ENCODE measurements at regions not wholly inside any gene's neighbourhood (a gene's known extent, or its start where the extent isn't known, plus 50 kb on each side); places are given as distances from the start of the nearest gene placed in this dataset.

GRCh38 chr20:7571521-7572055 lies 368.7 kb downstream of the HAO1 start:
- Histone ChIP-seq H3K4me1 (no peaks in the 10 kb centered on the region), H3K9me3 (no peaks in the 10 kb centered on the region), H3K36me3 (no peaks in the 10 kb centered on the region), H3K27ac (no peak overlapping the region), H3K27me3 (no peaks in the 10 kb centered on the region), H3K4me3 (no peak overlapping the region)
- TF ChIP-seq, protein P1, sequence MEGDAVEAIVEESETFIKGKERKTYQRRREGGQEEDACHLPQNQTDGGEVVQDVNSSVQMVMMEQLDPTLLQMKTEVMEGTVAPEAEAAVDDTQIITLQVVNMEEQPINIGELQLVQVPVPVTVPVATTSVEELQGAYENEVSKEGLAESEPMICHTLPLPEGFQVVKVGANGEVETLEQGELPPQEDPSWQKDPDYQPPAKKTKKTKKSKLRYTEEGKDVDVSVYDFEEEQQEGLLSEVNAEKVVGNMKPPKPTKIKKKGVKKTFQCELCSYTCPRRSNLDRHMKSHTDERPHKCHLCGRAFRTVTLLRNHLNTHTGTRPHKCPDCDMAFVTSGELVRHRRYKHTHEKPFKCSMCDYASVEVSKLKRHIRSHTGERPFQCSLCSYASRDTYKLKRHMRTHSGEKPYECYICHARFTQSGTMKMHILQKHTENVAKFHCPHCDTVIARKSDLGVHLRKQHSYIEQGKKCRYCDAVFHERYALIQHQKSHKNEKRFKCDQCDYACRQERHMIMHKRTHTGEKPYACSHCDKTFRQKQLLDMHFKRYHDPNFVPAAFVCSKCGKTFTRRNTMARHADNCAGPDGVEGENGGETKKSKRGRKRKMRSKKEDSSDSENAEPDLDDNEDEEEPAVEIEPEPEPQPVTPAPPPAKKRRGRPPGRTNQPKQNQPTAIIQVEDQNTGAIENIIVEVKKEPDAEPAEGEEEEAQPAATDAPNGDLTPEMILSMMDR (IDR thresholded peaks at IDR 0.05) = no peak
- DNase-seq (no peak), ATAC-seq (no peak)
- intact Hi-C loops (cut with DNase I) = no loop called here

GRCh38 chr20:7579888-7580287 lies 360.4 kb downstream of the HAO1 start:
- DNase-seq = no peak
- no peak overlapping the region for H3K27ac ChIP-seq
- H3K27me3 ChIP-seq = no peaks in the 10 kb centered on the region
- H3K4me3 ChIP-seq = no peak overlapping the region
- no peaks in the 10 kb centered on the region for H3K36me3 ChIP-seq
- H3K4me1 ChIP-seq = no peaks in the 10 kb centered on the region
- no peak for ATAC-seq
- H3K9me3 ChIP-seq = no peaks in the 10 kb centered on the region
- intact Hi-C loops (cut with DNase I) = no loop called here
- TF ChIP-seq, protein P1 (IDR thresholded peaks at IDR 0.05) = no peak

GRCh38 chr20:7585126-7585679 lies 355.1 kb downstream of the HAO1 start:
- Histone ChIP-seq H3K9me3 (no peaks in the 10 kb centered on the region), H3K4me3 (no peak overlapping the region), H3K27ac (no peak overlapping the region), H3K36me3 (no peaks in the 10 kb centered on the region), H3K27me3 (no peaks in the 10 kb centered on the region), H3K4me1 (no peaks in the 10 kb centered on the region)
- intact Hi-C loops (cut with DNase I) = no loop called here
- DNase-seq (no peak), ATAC-seq (peak; percentile 24)
- TF ChIP-seq, protein P1 (IDR thresholded peaks at IDR 0.05) = no peak

DNA sequence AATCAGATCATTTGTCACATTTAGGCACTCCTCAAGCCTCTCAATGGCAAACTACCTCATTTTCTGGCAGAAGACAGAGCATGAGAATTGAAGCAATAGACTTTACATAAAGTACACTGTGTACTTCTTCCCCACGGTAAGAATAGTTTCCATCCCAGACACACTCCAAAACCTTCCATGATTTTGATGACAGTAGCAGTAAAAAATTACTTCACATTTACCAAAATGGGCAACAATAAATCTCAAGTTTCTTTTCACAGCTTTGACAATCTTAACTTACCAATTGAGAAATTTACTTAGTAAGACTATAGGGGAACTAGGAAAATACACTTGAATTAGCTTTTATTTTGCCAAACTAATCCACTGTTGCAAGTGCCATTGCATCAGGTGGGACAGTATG lies 353.8 kb downstream of the HAO1 start:
- Histone ChIP-seq H3K4me1 (no peaks in the 10 kb centered on the region), H3K9me3 (no peaks in the 10 kb centered on the region), H3K4me3 (no peak overlapping the region), H3K27ac (no peak overlapping the region), H3K27me3 (no peaks in the 10 kb centered on the region), H3K36me3 (no peaks in the 10 kb centered on the region)
- DNase-seq (no peak), ATAC-seq (no peak)
- TF ChIP-seq, protein P1 (IDR thresholded peaks at IDR 0.05) = no peak
- intact Hi-C loops (cut with DNase I) = no loop called here

DNA sequence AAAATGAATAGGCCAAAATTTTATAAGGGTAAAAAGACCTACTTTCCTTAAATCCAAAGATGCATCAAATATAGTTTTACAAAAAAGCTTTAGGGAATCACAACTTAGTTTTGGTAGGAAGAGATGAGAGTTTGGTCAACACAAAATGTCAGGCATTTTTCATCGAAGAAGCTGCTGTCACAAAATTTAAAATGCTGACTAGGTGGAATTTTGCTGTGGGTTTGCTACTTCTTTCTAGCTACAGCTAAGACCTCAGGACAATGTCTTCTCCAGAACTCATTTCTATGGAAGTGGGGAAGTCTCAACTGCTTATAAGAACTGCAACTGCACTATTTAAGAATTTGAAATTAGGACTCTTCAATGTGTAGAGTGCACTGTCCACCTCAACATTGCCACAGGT lies 351.1 kb downstream of the HAO1 start:
- intact Hi-C loops (cut with DNase I) = no loop called here
- Histone ChIP-seq H3K4me1 (no peaks in the 10 kb centered on the region), H3K36me3 (no peaks in the 10 kb centered on the region), H3K27ac (no peak overlapping the region), H3K4me3 (no peak overlapping the region), H3K9me3 (no peaks in the 10 kb centered on the region), H3K27me3 (no peaks in the 10 kb centered on the region)
- TF ChIP-seq, protein P1 (IDR thresholded peaks at IDR 0.05) = no peak
- ATAC-seq (no peak), DNase-seq (no peak)

- Histone ChIP-seq H3K9me3 (no peaks in the 10 kb centered on the region), H3K4me1 (no peaks in the 10 kb centered on the region), H3K4me3 (no peak overlapping the region), H3K36me3 (no peaks in the 10 kb centered on the region), H3K27me3 (no peaks in the 10 kb centered on the region), H3K27ac (no peak overlapping the region)
- DNase-seq (no peak), ATAC-seq (no peak)
- TF ChIP-seq, protein P1 (IDR thresholded peaks at IDR 0.05) = no peak
- intact Hi-C loops (cut with DNase I) = no loop called here
Measured at GRCh38 chr20:7596541-7596940, 343.7 kb downstream of the HAO1 start.

Measured in upper lobe of right lung (tissue), 1 donor.